ENCODE measurements at regions not wholly inside any gene's neighbourhood (a gene's known extent, or its start where the extent isn't known, plus 50 kb on each side); places are given as distances from the start of the nearest gene placed in this dataset.

GRCh38 chr6:169976301-169977081, 225.1 kb downstream of the ERMARD start:
- TF ChIP-seq POLR2AphosphoS5 (IDR thresholded peaks at IDR 0.05; ENCODE audit: low read depth, low read length) (no peak), TAF1 (IDR thresholded peaks at IDR 0.05; ENCODE audit: borderline replicate concordance, insufficient read depth, low read length) (no peak)
